Right atrium auricular region (tissue), 2 donors: ENCODE measurements at regions not wholly inside any gene's neighbourhood (a gene's known extent, or its start where the extent isn't known, plus 50 kb on each side); places are given as distances from the start of the nearest gene placed in this dataset.

Source experiments
- DNase-seq: peaks from one replicate; pipeline ENCODE4 v3.0.0-alpha.2; 2019; ENCODE audit warnings: low spot score
- H3K27ac ChIP-seq, 2 donors: fragments of 200-600 bp; sonication (generic); 1 replicate in 1 of 2; 2 replicates in 1 of 2; pipeline ENCODE4 v1.5.1; 2016 to 2019
- H3K27me3 ChIP-seq, 2 donors: fragments of 200-600 bp; sonication (generic); one replicate each; pipeline versions ENCODE4 v1.5.1 to v1.6.0; 2017 to 2019
- H3K36me3 ChIP-seq: fragments of 200-600 bp; sonication (generic); one replicate; pipeline ENCODE4 v1.5.1; 2016
- H3K4me1 ChIP-seq, 2 donors: fragments of 200-600 bp; sonication (generic); one replicate each; pipeline versions ENCODE4 v1.5.1 to v1.6.0; 2017 to 2019
- H3K4me3 ChIP-seq, 2 donors: fragments of 200-600 bp; sonication (generic); 1 replicate in 1 of 2; 2 replicates in 1 of 2; pipeline ENCODE4 v1.5.1; 2017 to 2019; ENCODE audit warnings: mild to moderate bottlenecking in 1 of 2, moderate library complexity in 1 of 2
- H3K9me3 ChIP-seq, 2 donors: fragments of 200-600 bp; sonication (generic); one replicate each; pipeline ENCODE4 v1.5.1; 2019
- TF ChIP-seq, protein P1 (sequence below), 2 donors: fragments of 200-600 bp; sonication (generic); IDR thresholded peaks; one replicate each; pipeline ENCODE4 v1.5.1; 2019; ENCODE audit warnings: antibody characterized with exemption in 2 of 2

DNA sequence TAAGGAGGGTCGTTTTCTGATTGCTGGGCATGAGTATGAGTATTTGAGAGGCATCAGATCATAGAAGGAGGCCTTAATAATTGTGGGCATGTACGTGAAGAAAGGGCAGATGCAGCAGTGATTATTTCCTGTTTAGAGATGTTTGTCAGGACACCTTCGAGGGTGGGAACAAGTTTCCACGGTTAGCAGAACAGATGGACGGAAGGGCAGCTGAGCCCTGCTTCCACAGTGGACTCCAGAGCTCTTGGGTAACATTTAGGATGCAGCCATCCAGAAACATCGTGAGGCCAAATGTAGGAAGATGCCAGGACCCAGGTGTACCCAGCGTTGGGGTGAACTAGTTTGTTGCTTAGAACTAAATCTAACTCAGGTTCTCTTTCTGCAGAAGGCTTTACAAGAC, 231.3 kb upstream of the FAT1 start:
- no peaks in the 10 kb centered on the region for H3K27me3 ChIP-seq
- no peaks in the 10 kb centered on the region for H3K36me3 ChIP-seq
- DNase-seq = no peak
- H3K9me3 ChIP-seq = no peaks in the 10 kb centered on the region
- H3K27ac ChIP-seq = no peak overlapping the region
- H3K4me1 ChIP-seq = no peaks in the 10 kb centered on the region
- TF ChIP-seq, protein P1, sequence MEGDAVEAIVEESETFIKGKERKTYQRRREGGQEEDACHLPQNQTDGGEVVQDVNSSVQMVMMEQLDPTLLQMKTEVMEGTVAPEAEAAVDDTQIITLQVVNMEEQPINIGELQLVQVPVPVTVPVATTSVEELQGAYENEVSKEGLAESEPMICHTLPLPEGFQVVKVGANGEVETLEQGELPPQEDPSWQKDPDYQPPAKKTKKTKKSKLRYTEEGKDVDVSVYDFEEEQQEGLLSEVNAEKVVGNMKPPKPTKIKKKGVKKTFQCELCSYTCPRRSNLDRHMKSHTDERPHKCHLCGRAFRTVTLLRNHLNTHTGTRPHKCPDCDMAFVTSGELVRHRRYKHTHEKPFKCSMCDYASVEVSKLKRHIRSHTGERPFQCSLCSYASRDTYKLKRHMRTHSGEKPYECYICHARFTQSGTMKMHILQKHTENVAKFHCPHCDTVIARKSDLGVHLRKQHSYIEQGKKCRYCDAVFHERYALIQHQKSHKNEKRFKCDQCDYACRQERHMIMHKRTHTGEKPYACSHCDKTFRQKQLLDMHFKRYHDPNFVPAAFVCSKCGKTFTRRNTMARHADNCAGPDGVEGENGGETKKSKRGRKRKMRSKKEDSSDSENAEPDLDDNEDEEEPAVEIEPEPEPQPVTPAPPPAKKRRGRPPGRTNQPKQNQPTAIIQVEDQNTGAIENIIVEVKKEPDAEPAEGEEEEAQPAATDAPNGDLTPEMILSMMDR (IDR thresholded peaks at IDR 0.05) = no peak
- no peak overlapping the region for H3K4me3 ChIP-seq

DNA sequence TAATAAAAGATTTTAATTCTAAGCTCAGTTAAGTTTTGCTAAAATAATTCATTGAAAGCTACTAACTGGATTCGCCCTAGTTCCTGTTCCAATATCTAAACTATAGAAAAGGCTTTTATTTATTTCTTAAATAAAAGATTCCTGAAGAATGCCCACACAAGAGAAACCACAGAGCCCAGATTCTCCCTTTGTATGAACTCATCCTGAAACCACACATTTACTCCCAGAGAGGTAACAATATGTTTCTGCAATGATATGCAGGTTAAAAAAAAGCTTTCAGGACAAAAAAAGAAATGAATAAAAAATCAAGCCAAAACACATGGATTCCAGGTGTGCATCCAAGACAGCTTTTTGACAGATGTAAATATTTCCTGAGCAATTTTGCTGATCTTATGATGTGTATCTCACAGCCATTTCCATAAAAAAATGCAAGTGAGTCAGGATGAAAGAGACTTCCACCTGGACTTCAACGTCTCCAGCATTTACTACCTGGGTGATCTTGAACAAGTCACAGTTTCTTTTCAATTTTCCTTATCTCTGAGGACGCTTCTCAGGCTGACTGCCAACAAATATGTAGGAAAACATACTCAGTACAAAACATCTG, 234.4 kb upstream of the FAT1 start:
- Histone ChIP-seq H3K4me1 (no peaks in the 10 kb centered on the region), H3K9me3 (no peaks in the 10 kb centered on the region), H3K4me3 (no peak overlapping the region), H3K27me3 (no peaks in the 10 kb centered on the region), H3K27ac (no peak overlapping the region), H3K36me3 (no peaks in the 10 kb centered on the region)
- no peak for DNase-seq
- TF ChIP-seq, protein P1 (IDR thresholded peaks at IDR 0.05) = no peak

DNA sequence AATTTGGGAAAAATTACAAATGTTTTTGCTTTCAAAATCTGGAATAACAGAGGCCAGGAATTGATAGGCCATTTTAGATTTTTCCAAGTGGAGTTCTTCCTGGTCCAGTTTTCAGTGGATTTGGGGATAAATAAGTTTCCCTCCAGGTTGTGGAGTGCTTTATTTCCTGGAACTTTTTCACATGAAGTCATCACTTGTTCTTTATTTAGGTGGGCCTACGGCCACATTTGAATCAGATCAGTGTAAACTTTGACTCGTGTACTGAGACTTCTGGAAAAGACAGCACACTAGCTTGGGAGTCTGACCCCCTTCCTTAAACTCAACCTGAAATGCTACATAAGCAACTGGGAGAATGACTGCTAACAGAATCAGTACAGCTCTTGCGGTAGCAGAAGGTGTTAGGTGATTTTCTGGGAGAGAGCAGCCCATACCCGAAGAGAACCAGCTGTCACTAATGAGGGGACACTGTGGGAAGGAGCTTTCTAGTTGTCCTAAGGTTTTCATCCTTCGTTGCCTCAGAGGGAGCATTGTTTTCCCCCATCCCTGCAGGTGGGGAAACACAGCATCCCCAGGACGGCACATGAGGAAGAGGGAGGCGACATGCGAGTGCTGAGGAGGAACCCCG, 235.2 kb upstream of the FAT1 start:
- H3K9me3 ChIP-seq = no peaks in the 10 kb centered on the region
- no peak overlapping the region for H3K27ac ChIP-seq
- no peak for DNase-seq
- H3K4me1 ChIP-seq = no peaks in the 10 kb centered on the region
- H3K36me3 ChIP-seq = no peaks in the 10 kb centered on the region
- no peak overlapping the region for H3K4me3 ChIP-seq
- TF ChIP-seq, protein P1 (IDR thresholded peaks at IDR 0.05) = no peak
- no peaks in the 10 kb centered on the region for H3K27me3 ChIP-seq

DNA sequence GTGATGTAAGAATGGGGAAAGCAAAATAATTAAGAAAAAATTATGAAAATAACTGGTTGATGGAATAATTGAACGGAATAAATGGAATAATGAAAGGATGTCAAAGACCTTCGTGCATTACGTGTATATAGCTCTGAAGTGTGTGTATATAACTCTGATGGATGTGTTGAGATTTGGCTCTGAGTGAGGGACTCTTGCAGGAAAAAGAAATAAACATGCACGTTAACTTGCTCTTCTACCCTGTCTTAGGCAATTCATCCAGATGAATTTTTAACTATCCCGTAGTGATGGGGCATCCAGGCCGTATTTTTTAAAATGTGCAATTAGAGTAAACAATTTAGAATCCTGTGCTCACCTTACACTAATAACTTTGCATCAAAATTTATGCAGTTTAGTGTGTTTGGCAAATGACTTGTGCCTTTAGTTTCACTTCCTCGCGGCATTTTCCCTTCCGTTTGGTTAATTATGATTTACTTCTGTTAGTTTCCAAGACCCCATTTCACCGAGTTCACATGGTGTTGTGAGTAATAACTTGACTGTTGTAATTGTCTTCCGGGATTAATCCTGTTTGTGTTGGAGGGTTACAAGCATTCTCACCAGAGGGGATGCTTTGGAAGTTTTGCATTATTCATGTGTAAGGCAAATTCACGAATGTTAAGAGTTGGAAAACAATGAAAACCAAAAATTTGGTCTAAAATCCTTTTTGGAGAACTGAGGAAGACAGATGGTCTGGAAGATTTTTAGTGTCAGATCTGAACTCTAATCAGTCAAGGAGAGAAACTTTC, 256.5 kb upstream of the FAT1 start:
- no peak for DNase-seq
- H3K4me1 ChIP-seq = no peaks in the 10 kb centered on the region
- TF ChIP-seq, protein P1 (IDR thresholded peaks at IDR 0.05) = no peak
- H3K36me3 ChIP-seq = no peaks in the 10 kb centered on the region
- no peak overlapping the region for H3K27ac ChIP-seq
- no peak overlapping the region for H3K4me3 ChIP-seq
- no peaks in the 10 kb centered on the region for H3K9me3 ChIP-seq
- no peaks in the 10 kb centered on the region for H3K27me3 ChIP-seq

DNA sequence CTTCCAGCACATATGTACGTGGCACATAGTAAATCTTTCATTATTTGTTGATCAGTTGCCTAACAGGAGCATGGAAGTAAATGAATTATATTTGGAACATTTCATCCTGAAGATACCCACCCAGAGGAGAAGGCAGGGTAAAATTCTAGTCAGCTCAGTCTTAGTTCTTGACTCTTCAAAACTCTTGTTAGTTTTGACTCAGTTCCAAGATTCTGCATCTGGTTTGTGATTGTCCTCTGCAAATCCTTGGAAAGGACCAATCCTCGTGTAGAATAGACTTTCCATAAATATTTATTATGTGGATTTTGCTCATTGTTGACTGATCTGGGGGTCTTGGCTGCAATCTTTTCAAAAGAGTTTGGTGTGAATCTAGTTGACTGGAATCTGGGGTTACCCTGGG, 257.5 kb upstream of the FAT1 start:
- H3K27ac ChIP-seq = no peak overlapping the region
- H3K27me3 ChIP-seq = no peaks in the 10 kb centered on the region
- H3K4me3 ChIP-seq = no peak overlapping the region
- no peaks in the 10 kb centered on the region for H3K4me1 ChIP-seq
- no peaks in the 10 kb centered on the region for H3K9me3 ChIP-seq
- TF ChIP-seq, protein P1 (IDR thresholded peaks at IDR 0.05) = no peak
- DNase-seq = no peak
- no peaks in the 10 kb centered on the region for H3K36me3 ChIP-seq
